Astrocyte of the hippocampus (primary cell): ENCODE measurements at regions not wholly inside any gene's neighbourhood (a gene's known extent, or its start where the extent isn't known, plus 50 kb on each side); places are given as distances from the start of the nearest gene placed in this dataset.
"Not testable (repeated sequence)": the region's sequence is repeated elsewhere in the genome, so short reads cannot be mapped to it uniquely, and the experiment has no call there.

Experiments
- DNase-seq: peaks from one replicate; pipeline ENCODE4 v3.0.0; 2011; ENCODE audit warnings: low read depth, low spot score

GRCh38 chr1:221025956-221026355 lies 146.7 kb downstream of the HLX start:
- DNase-seq = no peak

GRCh38 chr1:221029981-221030649 lies 150.9 kb downstream of the HLX start:
- DNase-seq = no peak

- no peak for DNase-seq
Measured at GRCh38 chr1:221030990-221031389, 151.7 kb downstream of the HLX start.

GRCh38 chr1:221031458-221032203 lies 152.4 kb downstream of the HLX start:
- DNase-seq = no peak

- DNase-seq = no peak
Measured at GRCh38 chr1:221032204-221032585, 153.0 kb downstream of the HLX start.

GRCh38 chr1:221032637-221033280 lies 153.5 kb downstream of the HLX start:
- DNase-seq = no peak

- DNase-seq = peak; percentile 19
Measured at GRCh38 chr1:221035662-221036153, 156.5 kb downstream of the HLX start.

GRCh38 chr1:221039616-221040015 lies 160.4 kb downstream of the HLX start:
- no peak for DNase-seq

- no peak for DNase-seq
Measured at GRCh38 chr1:221040101-221040500, 160.9 kb downstream of the HLX start.

- DNase-seq = no peak
Measured at GRCh38 chr1:221040691-221041285, 161.5 kb downstream of the HLX start.

- DNase-seq = no peak
Measured at GRCh38 chr1:221044538-221044937, 165.3 kb downstream of the HLX start.

- DNase-seq = no peak
Measured at GRCh38 chr1:221045151-221045550, 165.9 kb downstream of the HLX start.

GRCh38 chr1:221045842-221046831 lies 166.9 kb downstream of the HLX start:
- DNase-seq = peak; percentile 40

GRCh38 chr1:221051391-221051790 lies 172.1 kb downstream of the HLX start:
- DNase-seq = not testable (repeated sequence)

GRCh38 chr1:221053889-221054288 lies 174.6 kb downstream of the HLX start:
- no peak for DNase-seq

GRCh38 chr1:221059506-221059905 lies 180.3 kb downstream of the HLX start:
- no peak for DNase-seq

- no peak for DNase-seq
Measured at GRCh38 chr1:221063651-221064050, 184.4 kb downstream of the HLX start.

- no peak for DNase-seq
Measured at GRCh38 chr1:221066351-221067001, 187.2 kb downstream of the HLX start.

GRCh38 chr1:221067721-221068120 lies 188.5 kb downstream of the HLX start:
- no peak for DNase-seq

- DNase-seq = no peak
Measured at GRCh38 chr1:221069178-221069903, 190.1 kb downstream of the HLX start.
